ENCODE measurements at regions not wholly inside any gene's neighbourhood (a gene's known extent, or its start where the extent isn't known, plus 50 kb on each side); places are given as distances from the start of the nearest gene placed in this dataset.

DNA sequence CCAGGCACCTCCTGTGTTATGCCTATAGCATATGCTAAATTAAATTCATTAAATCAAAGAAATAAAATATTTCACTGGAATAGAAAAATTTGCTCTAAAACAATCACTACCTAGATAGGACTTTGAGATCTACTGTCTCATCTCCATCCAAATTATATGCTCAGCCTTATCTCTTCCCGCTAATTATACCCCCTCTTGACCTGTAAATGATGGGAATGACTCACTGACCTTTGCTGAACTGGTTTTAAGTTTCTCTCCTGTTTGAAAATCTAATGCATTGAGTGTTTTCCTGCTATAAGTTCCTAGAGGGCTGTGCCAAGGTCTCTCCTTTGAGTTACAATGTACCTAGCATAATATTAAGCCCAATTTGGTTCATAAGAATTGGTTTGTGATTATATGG, 110.1 kb downstream of the BMP2 start:
- Histone ChIP-seq H3K27me3 (ENCODE audit: control insufficient read depth in 1 of 2, insufficient read depth in 2 of 2, low read length in 2 of 2) (no peaks in the 10 kb centered on the region), H3K9ac (ENCODE audit: insufficient read depth, low read depth, low read length) (no peak overlapping the region), H3K79me2 (ENCODE audit: insufficient read depth, low read length) (no peaks in the 10 kb centered on the region), H3K4me1 (ENCODE audit: insufficient read depth, low read length) (no peaks in the 10 kb centered on the region), H3K4me3 (replicated peaks in 1 of 3; ENCODE audit: insufficient read depth in 1 of 3, low read depth in 2 of 3, low read length in 3 of 3) (no peak overlapping the region), H2AFZ (ENCODE audit: low read length) (no peak overlapping the region), H3K9me3 (ENCODE audit: low read length) (no peaks in the 10 kb centered on the region), H3K36me3 (replicated peaks in 1 of 2; ENCODE audit: control insufficient read depth in 1 of 2, insufficient read depth in 2 of 2, low read length in 2 of 2) (no peaks in the 10 kb centered on the region), H3K4me2 (ENCODE audit: low read depth, low read length) (no peak overlapping the region), H4K20me1 (ENCODE audit: insufficient read depth, low read length) (no peaks in the 10 kb centered on the region), H3K27ac (ENCODE audit: extremely low read length, insufficient read depth, low read length) (no peak overlapping the region)
- intact Hi-C loops (cut with micrococcal nuclease; ENCODE audit: unreplicated experiment) (no loop called here), in situ Hi-C loops (cut with HindIII; ENCODE audit: extremely low pct_ligation_motif_present, low pct_unique_long_range_greater_than_20kb) (no loop called here)
- BruUV-seq (replicated peaks): no TSS peak
- DNase-seq (ENCODE audit: low spot score) (no peak), FAIRE-seq (no peak), ATAC-seq (no peak)
- CTCF ChIA-PET (ENCODE audit: low intra/inter-chr PET ratio, low total read pairs): no interaction called here
- 0% methylated on average over 1 of the region's 1 CpG for WGBS (ENCODE audit: low lambda C conversion rate)
- TF ChIP-seq MXI1 (IDR thresholded peaks at IDR 0.05; ENCODE audit: borderline replicate concordance, low read depth, low read length): no peak
- TF ChIP-seq ZNF766 (CRISPR knock-in tag; IDR thresholded peaks at IDR 0.05; ENCODE audit: borderline replicate concordance): no peak
- TF ChIP-seq HNF4A (CRISPR knock-in tag; IDR thresholded peaks at IDR 0.05): no peak
- TF ChIP-seq, protein P1, sequence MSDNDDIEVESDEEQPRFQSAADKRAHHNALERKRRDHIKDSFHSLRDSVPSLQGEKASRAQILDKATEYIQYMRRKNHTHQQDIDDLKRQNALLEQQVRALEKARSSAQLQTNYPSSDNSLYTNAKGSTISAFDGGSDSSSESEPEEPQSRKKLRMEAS (IDR thresholded peaks at IDR 0.05): no peak
- no peak for TF ChIP-seq HOXD1 (CRISPR knock-in tag; IDR thresholded peaks at IDR 0.05)
- no peak for TF ChIP-seq ELF3 (CRISPR knock-in tag; IDR thresholded peaks at IDR 0.05)
- no peak for TF ChIP-seq ZNF143 (CRISPR knock-in tag; IDR thresholded peaks at IDR 0.05)
- TF ChIP-seq ZNF841 (CRISPR knock-in tag; IDR thresholded peaks at IDR 0.05; ENCODE audit: borderline replicate concordance): no peak
- no peak for TF ChIP-seq SRF (IDR thresholded peaks at IDR 0.05; ENCODE audit: low read depth, low read length)
- POLR2A ChIA-PET: no interaction called here

DNA sequence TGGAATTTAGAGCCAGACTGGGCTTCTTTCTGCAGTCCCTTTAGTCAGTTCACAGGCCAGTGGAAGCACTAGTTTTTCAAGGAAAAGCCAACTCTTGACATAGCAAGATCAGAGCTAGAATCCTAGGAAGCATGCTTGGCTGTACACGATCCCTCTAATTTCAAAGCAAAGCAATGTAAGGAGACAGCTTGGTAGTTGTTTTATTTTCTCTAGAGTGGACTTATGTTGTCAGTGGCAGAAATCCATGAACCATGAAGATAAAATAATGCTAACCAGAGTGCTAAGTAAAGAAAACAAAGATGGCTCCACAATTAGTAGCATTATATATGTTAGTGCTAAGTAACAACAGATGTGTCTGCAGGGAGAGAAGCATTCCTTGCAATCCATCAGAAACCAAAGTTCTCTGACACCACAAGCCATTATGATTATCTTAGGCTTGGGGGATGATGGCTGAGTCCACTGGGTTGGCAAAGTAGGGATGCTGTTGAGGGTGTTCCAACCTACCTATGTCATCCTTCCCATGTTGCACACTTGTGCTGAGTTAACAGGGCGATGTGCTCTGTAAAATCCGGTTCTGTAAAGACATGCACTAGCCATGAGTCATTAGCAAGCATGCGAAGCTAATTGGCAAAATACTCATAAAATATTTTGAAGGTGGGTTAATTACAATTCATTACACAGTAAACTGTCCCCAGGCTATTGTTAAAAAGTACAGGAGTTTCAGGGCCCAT, 115.2 kb downstream of the BMP2 start:
- H3K36me3 ChIP-seq (replicated peaks in 1 of 2; ENCODE audit: control insufficient read depth in 1 of 2, insufficient read depth in 2 of 2, low read length in 2 of 2): no peaks in the 10 kb centered on the region
- intact Hi-C loops (cut with micrococcal nuclease; ENCODE audit: unreplicated experiment) (no loop called here), in situ Hi-C loops (cut with HindIII; ENCODE audit: extremely low pct_ligation_motif_present, low pct_unique_long_range_greater_than_20kb) (no loop called here)
- no peak overlapping the region for H3K27ac ChIP-seq (ENCODE audit: extremely low read length, insufficient read depth, low read length)
- H2AFZ ChIP-seq (ENCODE audit: low read length): no peak overlapping the region
- no peak overlapping the region for H3K4me2 ChIP-seq (ENCODE audit: low read depth, low read length)
- TF ChIP-seq, protein P2, sequence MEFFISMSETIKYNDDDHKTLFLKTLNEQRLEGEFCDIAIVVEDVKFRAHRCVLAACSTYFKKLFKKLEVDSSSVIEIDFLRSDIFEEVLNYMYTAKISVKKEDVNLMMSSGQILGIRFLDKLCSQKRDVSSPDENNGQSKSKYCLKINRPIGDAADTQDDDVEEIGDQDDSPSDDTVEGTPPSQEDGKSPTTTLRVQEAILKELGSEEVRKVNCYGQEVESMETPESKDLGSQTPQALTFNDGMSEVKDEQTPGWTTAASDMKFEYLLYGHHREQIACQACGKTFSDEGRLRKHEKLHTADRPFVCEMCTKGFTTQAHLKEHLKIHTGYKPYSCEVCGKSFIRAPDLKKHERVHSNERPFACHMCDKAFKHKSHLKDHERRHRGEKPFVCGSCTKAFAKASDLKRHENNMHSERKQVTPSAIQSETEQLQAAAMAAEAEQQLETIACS (CRISPR knock-in tag; IDR thresholded peaks at IDR 0.05): no peak
- TF ChIP-seq ZNF10 (CRISPR knock-in tag; IDR thresholded peaks at IDR 0.05; ENCODE audit: borderline replicate concordance, low read depth) (no peak), ZNF124 (CRISPR knock-in tag; IDR thresholded peaks at IDR 0.05) (no peak), AGO1 (IDR thresholded peaks at IDR 0.05; ENCODE audit: low read depth, low read length, poor library complexity, severe bottlenecking) (no peak), ZBTB42 (CRISPR knock-in tag; IDR thresholded peaks at IDR 0.05) (no peak), FLYWCH1 (CRISPR knock-in tag; IDR thresholded peaks at IDR 0.05) (no peak), WIZ (CRISPR knock-in tag; IDR thresholded peaks at IDR 0.05) (no peak), BRD4 (CRISPR knock-in tag; IDR thresholded peaks at IDR 0.05) (no peak), SMARCC2 (IDR thresholded peaks at IDR 0.05) (no peak), ZNF569 (CRISPR knock-in tag; IDR thresholded peaks at IDR 0.05; ENCODE audit: borderline replicate concordance) (no peak)
- TF ChIP-seq, protein P3, sequence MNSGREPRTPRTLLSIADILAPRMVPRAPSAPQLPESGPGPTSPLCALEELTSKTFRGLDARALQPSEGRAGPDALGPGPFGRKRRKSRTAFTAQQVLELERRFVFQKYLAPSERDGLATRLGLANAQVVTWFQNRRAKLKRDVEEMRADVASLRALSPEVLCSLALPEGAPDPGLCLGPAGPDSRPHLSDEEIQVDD (CRISPR knock-in tag; IDR thresholded peaks at IDR 0.05; ENCODE audit: borderline replicate concordance): no peak
- H3K9me3 ChIP-seq (ENCODE audit: low read length): no peaks in the 10 kb centered on the region
- H3K79me2 ChIP-seq (ENCODE audit: insufficient read depth, low read length): no peaks in the 10 kb centered on the region
- 3% methylated on average over 4 of the region's 4 CpGs for WGBS (ENCODE audit: low lambda C conversion rate)
- no peaks in the 10 kb centered on the region for H4K20me1 ChIP-seq (ENCODE audit: insufficient read depth, low read length)
- BruUV-seq (replicated peaks): no TSS peak
- H3K27me3 ChIP-seq (ENCODE audit: control insufficient read depth in 1 of 2, insufficient read depth in 2 of 2, low read length in 2 of 2): no peaks in the 10 kb centered on the region
- H3K4me3 ChIP-seq (replicated peaks in 1 of 3; ENCODE audit: insufficient read depth in 1 of 3, low read depth in 2 of 3, low read length in 3 of 3): no peak overlapping the region
- CTCF ChIA-PET (ENCODE audit: low intra/inter-chr PET ratio, low total read pairs): no interaction called here
- H3K9ac ChIP-seq (ENCODE audit: insufficient read depth, low read depth, low read length): no peak overlapping the region
- no peak for DNase-seq (ENCODE audit: low spot score)
- no peak for ATAC-seq
- FAIRE-seq: no peak
- POLR2A ChIA-PET: no interaction called here
- H3K4me1 ChIP-seq (ENCODE audit: insufficient read depth, low read length): no peaks in the 10 kb centered on the region
